Karpas-422 (cell line): ENCODE measurements at regions not wholly inside any gene's neighbourhood (a gene's known extent, or its start where the extent isn't known, plus 50 kb on each side); places are given as distances from the start of the nearest gene placed in this dataset.

ENCODE experiments used
- DNase-seq: peaks from one replicate; pipeline ENCODE4 v3.0.0-alpha.2; 2015
- H2AFZ ChIP-seq: fragments of 200-600 bp; sonication (generic); 2 replicates; pipeline ENCODE4 v1.6.1; 2014; ENCODE audit warnings: antibody characterized with exemption, low read length, mixed read lengths
- H3K27ac ChIP-seq: fragments of 200-600 bp; sonication (generic); 2 replicates; pipeline ENCODE4 v1.5.1; 2014; ENCODE audit warnings: mild to moderate bottlenecking, low read length, moderate library complexity
- H3K27me3 ChIP-seq: fragments of 200-600 bp; sonication (generic); 2 replicates; pipeline ENCODE4 v1.6.1; 2014; ENCODE audit warnings: low read length, mixed read lengths
- H3K36me3 ChIP-seq: fragments of 200-600 bp; sonication (generic); 2 replicates; pipeline ENCODE4 v1.6.1; 2014; ENCODE audit warnings: low read length, mixed read lengths; ENCODE audit not compliant: insufficient read depth
- H3K4me1 ChIP-seq: fragments of 200-600 bp; sonication (generic); 2 replicates; pipeline ENCODE4 v1.6.1; 2014; ENCODE audit warnings: mild to moderate bottlenecking, low read length, mixed read lengths
- H3K4me2 ChIP-seq: fragments of 200-600 bp; sonication (generic); 2 replicates; pipeline ENCODE4 v1.6.1; 2014; ENCODE audit warnings: low read length, low read depth, mild to moderate bottlenecking; ENCODE audit not compliant: poor library complexity, severe bottlenecking
- H3K4me3 ChIP-seq: fragments of 200-600 bp; sonication (generic); 2 replicates; pipeline ENCODE4 v1.5.1; 2014; ENCODE audit warnings: mild to moderate bottlenecking, antibody characterized with exemption, low read length, mixed read lengths
- H3K79me2 ChIP-seq: fragments of 200-600 bp; sonication (generic); 2 replicates; pipeline ENCODE4 v1.6.1; 2014; ENCODE audit warnings: mild to moderate bottlenecking, low read length, mixed read lengths
- H3K9ac ChIP-seq: fragments of 200-600 bp; sonication (generic); 2 replicates; pipeline ENCODE4 v1.6.0; 2014; ENCODE audit warnings: low read length
- H3K9me2 ChIP-seq: fragments of 200-600 bp; sonication (generic), shearing (Covaris generic); replicated peaks from 2 replicates; pipeline ENCODE4 v1.6.0; 2014; ENCODE audit warnings: mild to moderate bottlenecking, low read length, moderate library complexity; ENCODE audit not compliant: insufficient read depth
- H3K9me3 ChIP-seq: fragments of 300-700, 200-600 bp; sonication (generic); 2 replicates; pipeline ENCODE4 v1.6.1; 2014; ENCODE audit warnings: low read length, mixed read lengths
- H4K20me1 ChIP-seq: fragments of 200-600 bp; sonication (generic); 2 replicates; pipeline ENCODE4 v1.6.1; 2014; ENCODE audit warnings: mild to moderate bottlenecking, antibody characterized with exemption, low read length, low read depth; ENCODE audit not compliant: insufficient read depth

- Histone ChIP-seq H2AFZ (no peak overlapping the region), H3K9me3 (no peaks in the 10 kb centered on the region), H3K9ac (no peak overlapping the region), H3K9me2 (no peaks in the 10 kb centered on the region), H4K20me1 (no peaks in the 10 kb centered on the region), H3K79me2 (no peaks in the 10 kb centered on the region), H3K27me3 (no peaks in the 10 kb centered on the region), H3K4me2 (no peak overlapping the region), H3K27ac (no peak overlapping the region), H3K36me3 (no peaks in the 10 kb centered on the region), H3K4me1 (no peaks in the 10 kb centered on the region), H3K4me3 (no peak overlapping the region)
- DNase-seq = no peak
These were observed 540.3 kb downstream of the PYDC2 start for GRCh38 chr3:192001218-192001617.

DNA sequence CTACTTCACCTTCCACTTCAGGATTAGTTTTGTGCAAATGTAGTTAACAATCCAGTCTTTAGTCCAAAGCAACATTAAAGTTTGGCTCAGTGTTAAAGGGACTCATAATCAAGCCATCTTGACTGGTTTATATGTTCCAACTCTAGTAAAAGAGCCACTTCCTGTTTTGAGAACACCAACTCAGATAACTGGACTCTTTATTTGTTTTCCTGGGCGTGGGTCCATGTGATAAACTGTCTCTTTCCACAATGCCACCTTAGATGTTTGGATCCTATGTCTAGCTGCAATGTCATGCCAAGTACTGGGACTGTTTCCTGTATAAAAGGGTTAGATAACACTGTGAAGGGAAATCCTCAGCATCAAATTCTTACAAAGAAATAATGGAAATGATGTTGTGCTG, 545.0 kb downstream of the PYDC2 start:
- no peak for DNase-seq
- Histone ChIP-seq H3K9me3 (no peaks in the 10 kb centered on the region), H2AFZ (no peak overlapping the region), H3K4me3 (no peak overlapping the region), H4K20me1 (no peaks in the 10 kb centered on the region), H3K27me3 (no peaks in the 10 kb centered on the region), H3K9ac (no peak overlapping the region), H3K79me2 (no peaks in the 10 kb centered on the region), H3K4me2 (no peak overlapping the region), H3K27ac (no peak overlapping the region), H3K36me3 (no peaks in the 10 kb centered on the region), H3K4me1 (no peaks in the 10 kb centered on the region), H3K9me2 (no peaks in the 10 kb centered on the region)

DNA sequence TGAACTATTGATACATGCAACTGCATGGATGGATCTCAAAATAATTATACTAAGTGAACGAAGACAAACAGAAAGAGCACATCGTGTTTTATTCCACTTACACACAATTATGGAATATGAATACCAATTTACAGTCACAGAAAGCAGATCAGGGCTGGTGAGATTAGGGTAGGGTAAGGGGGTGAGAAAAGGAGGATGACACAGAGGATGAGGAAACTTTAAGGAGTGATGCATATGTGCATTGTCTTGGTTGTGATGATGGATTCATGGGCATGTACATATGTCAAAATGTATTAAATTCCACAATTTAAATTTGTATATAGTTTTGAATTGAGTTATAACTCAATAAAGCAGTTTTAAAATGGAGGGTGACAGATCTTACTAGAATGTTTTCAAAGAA, 548.9 kb downstream of the PYDC2 start:
- H3K36me3 ChIP-seq = no peaks in the 10 kb centered on the region
- H3K9me2 ChIP-seq = no peaks in the 10 kb centered on the region
- H3K9me3 ChIP-seq = no peaks in the 10 kb centered on the region
- H4K20me1 ChIP-seq = no peaks in the 10 kb centered on the region
- H3K4me1 ChIP-seq = no peaks in the 10 kb centered on the region
- no peak for DNase-seq
- H3K27ac ChIP-seq = no peak overlapping the region
- H2AFZ ChIP-seq = no peak overlapping the region
- H3K4me2 ChIP-seq = no peak overlapping the region
- peaks cover 3% of the 10 kb centered on the region; the same call in 1 of the 2 replicates for H3K27me3 ChIP-seq
- H3K9ac ChIP-seq = no peak overlapping the region
- no peaks in the 10 kb centered on the region for H3K79me2 ChIP-seq
- H3K4me3 ChIP-seq = no peak overlapping the region

DNA sequence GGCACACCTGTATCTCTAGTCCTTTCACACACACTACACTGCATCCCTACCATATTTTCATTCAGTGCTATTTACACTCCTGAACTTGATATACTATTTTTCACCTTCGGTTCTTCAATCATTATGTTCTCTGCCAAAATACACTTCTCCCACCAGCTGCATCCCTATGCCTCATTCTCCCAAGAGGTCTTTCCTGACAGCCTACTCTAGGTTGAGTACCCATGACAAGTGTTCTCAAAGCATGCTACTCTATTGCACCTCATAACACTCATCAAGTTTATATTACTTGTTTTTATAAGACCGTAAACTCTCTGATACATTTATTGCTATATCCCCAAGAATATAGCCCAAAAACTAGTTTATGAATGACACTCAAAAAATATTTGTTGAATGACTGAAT, 549.5 kb downstream of the PYDC2 start:
- Histone ChIP-seq H3K27ac (no peak overlapping the region), H4K20me1 (no peaks in the 10 kb centered on the region), H3K9ac (no peak overlapping the region), H3K4me3 (no peak overlapping the region), H3K36me3 (no peaks in the 10 kb centered on the region), H3K4me1 (no peaks in the 10 kb centered on the region), H3K79me2 (no peaks in the 10 kb centered on the region), H3K9me2 (no peaks in the 10 kb centered on the region), H3K9me3 (no peaks in the 10 kb centered on the region), H3K27me3 (peaks cover 3% of the 10 kb centered on the region; the same call in 1 of the 2 replicates), H2AFZ (no peak overlapping the region), H3K4me2 (no peak overlapping the region)
- no peak for DNase-seq

DNA sequence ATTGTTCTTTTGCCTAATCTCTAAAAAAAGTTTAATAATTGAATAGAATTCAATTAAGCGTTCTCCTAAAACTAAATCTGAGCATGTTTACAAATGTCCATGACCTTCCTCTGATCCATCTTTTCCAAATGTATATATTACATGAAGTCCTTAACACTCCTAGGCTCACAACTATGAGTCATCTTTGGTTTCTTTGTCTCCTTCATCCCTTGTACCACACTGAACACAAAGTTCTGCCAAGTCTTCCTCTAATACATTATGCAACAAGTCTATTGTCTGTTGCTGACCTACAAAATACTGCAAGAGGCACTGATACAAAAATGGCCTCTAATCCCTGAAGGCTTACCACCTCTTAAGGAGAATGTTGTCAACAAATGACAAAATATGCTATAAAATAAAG, 550.2 kb downstream of the PYDC2 start:
- no peaks in the 10 kb centered on the region for H3K4me1 ChIP-seq
- no peak overlapping the region for H3K27ac ChIP-seq
- H4K20me1 ChIP-seq = no peaks in the 10 kb centered on the region
- no peaks in the 10 kb centered on the region for H3K9me3 ChIP-seq
- no peaks in the 10 kb centered on the region for H3K36me3 ChIP-seq
- H2AFZ ChIP-seq = no peak overlapping the region
- H3K9me2 ChIP-seq = no peaks in the 10 kb centered on the region
- H3K4me2 ChIP-seq = no peak overlapping the region
- H3K79me2 ChIP-seq = no peaks in the 10 kb centered on the region
- no peak overlapping the region for H3K9ac ChIP-seq
- peaks cover 3% of the 10 kb centered on the region; the same call in 1 of the 2 replicates for H3K27me3 ChIP-seq
- H3K4me3 ChIP-seq = no peak overlapping the region
- no peak for DNase-seq

- Histone ChIP-seq H3K9me3 (no peaks in the 10 kb centered on the region), H3K4me1 (no peaks in the 10 kb centered on the region), H3K4me3 (no peak overlapping the region), H3K9me2 (no peaks in the 10 kb centered on the region), H4K20me1 (no peaks in the 10 kb centered on the region), H3K9ac (no peak overlapping the region), H3K79me2 (no peaks in the 10 kb centered on the region), H2AFZ (no peak overlapping the region), H3K36me3 (no peaks in the 10 kb centered on the region), H3K27ac (no peak overlapping the region), H3K4me2 (no peak overlapping the region), H3K27me3 (peaks cover 3% of the 10 kb centered on the region; the same call in 1 of the 2 replicates)
- no peak for DNase-seq
These were observed 552.1 kb downstream of the PYDC2 start for GRCh38 chr3:192013110-192013509.

DNA sequence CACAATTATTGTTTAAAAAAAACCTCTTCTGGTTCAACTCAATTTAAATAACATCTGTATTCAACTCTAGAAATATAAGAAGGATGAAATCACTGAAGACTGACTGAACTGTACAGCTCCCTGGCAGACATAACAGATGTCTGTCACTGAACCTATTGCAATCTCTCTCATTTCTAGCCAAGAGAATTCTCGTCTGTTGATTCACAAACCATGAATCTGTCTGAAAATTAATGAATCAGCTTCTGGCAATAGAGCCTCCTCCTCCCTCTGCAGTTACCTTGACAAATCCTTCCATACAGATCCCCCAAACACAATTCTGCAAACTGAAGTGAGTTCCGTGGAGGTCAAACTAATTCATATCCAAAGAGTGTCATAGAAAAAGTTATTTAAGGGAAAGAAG, 561.4 kb downstream of the PYDC2 start:
- Histone ChIP-seq H3K36me3 (no peaks in the 10 kb centered on the region), H3K9ac (no peak overlapping the region), H3K79me2 (no peaks in the 10 kb centered on the region), H3K4me3 (no peak overlapping the region), H4K20me1 (no peaks in the 10 kb centered on the region), H3K4me2 (no peak overlapping the region), H3K9me2 (no peaks in the 10 kb centered on the region), H2AFZ (no peak overlapping the region), H3K27ac (no peak overlapping the region), H3K4me1 (no peaks in the 10 kb centered on the region), H3K27me3 (no peaks in the 10 kb centered on the region), H3K9me3 (no peaks in the 10 kb centered on the region)
- no peak for DNase-seq

GRCh38 chr3:192024751-192025150, 563.8 kb downstream of the PYDC2 start:
- H3K9me3 ChIP-seq = no peaks in the 10 kb centered on the region
- DNase-seq = no peak

DNA sequence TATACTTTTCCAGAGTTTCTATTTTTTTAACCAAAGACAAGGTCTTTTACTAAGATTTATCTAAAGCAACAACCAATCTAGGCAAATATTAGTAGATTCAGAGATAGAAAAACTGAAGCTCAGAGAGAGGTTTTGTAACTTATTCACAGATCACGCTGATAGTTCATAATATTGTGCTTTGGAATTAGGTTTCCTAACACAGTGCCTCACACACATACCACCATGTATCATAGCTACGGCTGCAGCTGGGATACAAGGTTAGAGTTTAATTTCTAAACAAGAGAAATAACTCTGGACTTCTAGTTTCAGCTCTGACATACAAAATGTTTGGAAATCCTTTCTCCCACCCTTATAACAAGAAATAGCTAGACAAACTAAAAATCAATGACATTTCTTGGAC, 565.7 kb downstream of the PYDC2 start:
- Histone ChIP-seq H3K9me2 (no peaks in the 10 kb centered on the region), H3K79me2 (no peaks in the 10 kb centered on the region), H3K9ac (no peak overlapping the region), H2AFZ (no peak overlapping the region), H3K27me3 (no peaks in the 10 kb centered on the region), H3K4me3 (no peak overlapping the region), H3K4me2 (no peak overlapping the region), H3K4me1 (no peaks in the 10 kb centered on the region), H3K27ac (no peak overlapping the region), H3K9me3 (no peaks in the 10 kb centered on the region), H3K36me3 (no peaks in the 10 kb centered on the region), H4K20me1 (no peaks in the 10 kb centered on the region)
- no peak for DNase-seq

More at GRCh38 chr3:192024751-192025150, 563.8 kb downstream of the PYDC2 start:
- no peak overlapping the region for H3K4me2 ChIP-seq
- H3K4me1 ChIP-seq = no peaks in the 10 kb centered on the region
- no peaks in the 10 kb centered on the region for H4K20me1 ChIP-seq
- H3K79me2 ChIP-seq = no peaks in the 10 kb centered on the region
- no peak overlapping the region for H3K4me3 ChIP-seq
- H3K9ac ChIP-seq = no peak overlapping the region
- no peak overlapping the region for H2AFZ ChIP-seq
- no peak overlapping the region for H3K27ac ChIP-seq
- no peaks in the 10 kb centered on the region for H3K9me2 ChIP-seq
- no peaks in the 10 kb centered on the region for H3K36me3 ChIP-seq
- no peaks in the 10 kb centered on the region for H3K27me3 ChIP-seq
